GM18507 (cell line): ENCODE measurements at regions not wholly inside any gene's neighbourhood (a gene's known extent, or its start where the extent isn't known, plus 50 kb on each side); places are given as distances from the start of the nearest gene placed in this dataset.
"Not testable (repeated sequence)": the region's sequence is repeated elsewhere in the genome, so short reads cannot be mapped to it uniquely, and the experiment has no call there.

ENCODE experiments used
- DNase-seq: peaks from one replicate; pipeline ENCODE4 v3.0.0; 2011; ENCODE audit warnings: low read depth; ENCODE audit not compliant: insufficient read length; ENCODE audit errors: extremely low spot score
- FAIRE-seq: peaks from 2 replicates; lab custom pipeline; 2011; peaks lifted over from hg19 to GRCh38; lab: Jason Lieb, UNC

- DNase-seq: no peak
- no peak for FAIRE-seq
Measured at GRCh38 chr7:65509368-65510186, 135.9 kb downstream of the ZNF92 start.

DNA sequence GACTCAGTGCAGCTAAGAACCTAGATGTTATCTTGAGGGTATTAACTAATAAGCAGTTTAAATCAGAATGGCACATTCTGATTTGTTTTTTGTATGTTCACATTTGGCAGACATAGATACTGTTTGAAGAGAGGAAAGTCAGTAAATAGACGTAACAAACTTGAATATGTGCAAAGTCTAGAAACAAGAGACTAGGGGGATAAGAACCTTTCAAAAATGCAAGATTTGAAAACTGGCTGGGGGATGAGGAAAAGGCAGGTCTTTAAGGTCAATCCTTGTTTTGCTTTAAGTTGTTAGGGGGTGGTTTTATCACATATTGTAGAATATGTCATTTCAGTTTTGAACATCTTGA is 136.5 kb downstream of the ZNF92 start:
- DNase-seq, FAIRE-seq: not testable (repeated sequence)

DNA sequence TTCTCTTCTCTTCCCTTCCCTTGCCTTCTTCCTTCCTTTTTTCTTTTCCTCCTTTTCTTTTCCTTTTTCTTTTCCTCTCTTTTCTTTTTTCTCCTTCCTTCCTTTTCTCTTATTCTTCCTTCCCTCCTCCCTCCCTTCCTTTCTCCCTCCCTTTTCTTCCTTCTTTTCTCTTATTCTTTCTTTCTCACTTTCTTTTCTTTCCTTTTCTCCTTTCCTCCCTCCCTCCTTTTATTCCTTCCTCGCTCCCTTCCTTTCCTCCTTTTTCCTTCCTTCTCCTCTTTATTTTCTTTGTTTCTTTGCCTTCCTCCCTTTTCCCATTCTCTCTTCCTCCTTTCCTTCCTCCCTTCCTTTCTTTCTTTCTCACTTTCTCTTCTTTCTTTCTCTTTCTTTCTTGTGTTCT is 146.1 kb downstream of the ZNF92 start:
- FAIRE-seq, DNase-seq: not testable (repeated sequence)

- not testable (repeated sequence) for DNase-seq, FAIRE-seq
Measured at GRCh38 chr7:65545465-65546161, 172.0 kb downstream of the ZNF92 start.

DNA sequence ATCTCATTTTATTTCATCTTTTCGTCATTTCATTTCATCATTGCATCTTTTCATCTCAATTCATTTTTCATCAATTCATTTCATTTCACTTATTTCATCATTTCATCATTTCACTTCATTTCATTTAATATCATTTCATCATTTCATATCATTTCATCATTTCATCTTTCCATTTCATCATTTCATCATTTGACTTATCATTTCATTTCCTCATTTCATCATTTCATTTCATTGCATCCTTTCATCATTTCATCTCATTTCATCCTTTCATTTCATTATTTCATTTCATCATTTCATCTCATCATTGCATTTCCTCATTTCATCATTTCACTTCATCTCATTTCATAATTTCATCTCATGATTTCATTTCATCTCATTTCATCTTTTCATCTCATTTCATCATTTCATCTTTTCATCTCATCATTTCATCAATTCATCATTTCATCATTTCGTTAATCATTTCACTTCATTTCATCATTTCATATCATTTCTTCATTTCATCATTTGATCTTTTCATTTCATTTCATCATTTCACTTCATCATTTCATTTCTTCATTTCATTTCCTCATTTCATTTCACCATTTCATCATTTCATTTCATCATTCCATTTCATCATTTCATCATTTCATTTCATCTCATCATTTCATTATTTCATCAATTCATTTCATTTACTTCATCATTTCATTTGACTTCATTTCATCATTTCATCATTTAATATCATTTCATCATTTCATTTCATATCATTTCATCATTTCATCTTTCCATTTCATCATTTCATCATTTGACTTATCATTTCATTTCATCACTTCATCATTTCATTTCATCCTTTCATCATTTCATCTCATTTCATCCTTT is 176.2 kb downstream of the ZNF92 start:
- not testable (repeated sequence) for FAIRE-seq

DNA sequence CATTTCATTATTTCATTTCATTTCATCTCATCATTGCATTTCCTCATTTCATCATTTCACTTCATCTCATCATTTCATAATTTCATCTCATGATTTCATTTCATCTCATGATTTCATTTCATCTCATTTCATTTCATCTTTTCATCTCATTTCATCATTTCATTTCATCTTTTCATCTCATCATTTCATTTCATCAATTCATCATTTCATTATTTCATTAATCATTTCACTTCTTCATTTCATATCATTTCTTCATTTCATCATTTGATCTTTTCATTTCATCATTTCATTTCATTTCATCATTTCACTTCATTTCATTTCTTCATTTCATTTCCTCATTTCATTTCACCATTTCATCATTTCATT is 176.8 kb downstream of the ZNF92 start:
- DNase-seq, FAIRE-seq: not testable (repeated sequence)

More for the DNA sequence above, 176.2 kb downstream of the ZNF92 start:
- not testable (repeated sequence) for DNase-seq

DNA sequence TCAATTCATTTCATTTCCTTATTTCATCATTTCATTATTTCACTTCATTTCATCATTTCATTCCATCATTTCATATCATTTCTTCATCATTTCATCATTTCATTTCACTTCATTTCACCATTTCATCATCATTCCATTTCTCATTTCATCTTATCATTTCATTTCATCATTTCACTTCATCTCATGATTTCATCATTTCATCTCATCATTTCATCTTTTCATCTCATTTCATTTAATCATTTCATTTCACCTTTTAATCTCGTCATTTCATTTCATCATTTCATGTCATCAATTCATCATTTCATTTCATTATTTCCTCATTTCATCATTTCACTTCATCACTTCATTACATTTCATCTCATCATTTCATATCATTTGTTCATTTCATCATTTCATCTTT is 177.4 kb downstream of the ZNF92 start:
- DNase-seq, FAIRE-seq: not testable (repeated sequence)

GRCh38 chr7:65554553-65555476 is 181.2 kb downstream of the ZNF92 start:
- FAIRE-seq, DNase-seq: not testable (repeated sequence)

DNA sequence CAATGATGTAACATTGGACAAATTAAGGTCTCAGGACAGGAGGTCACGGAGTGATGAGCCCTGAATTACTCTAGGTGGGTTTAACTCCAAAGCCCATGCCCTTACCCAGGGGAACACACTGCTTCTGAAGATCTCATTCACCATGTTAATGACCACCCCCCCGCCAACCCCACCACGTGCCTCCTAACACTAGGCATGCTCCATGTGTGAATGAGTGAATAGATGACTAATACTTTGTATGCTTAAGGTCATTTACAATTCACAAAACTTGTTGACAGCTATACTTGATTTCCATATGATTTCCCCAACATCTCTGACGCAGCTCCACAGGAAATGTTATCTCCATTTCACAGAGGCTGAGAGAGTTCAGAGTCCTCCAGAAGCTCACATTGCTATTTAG is 184.9 kb downstream of the ZNF92 start:
- DNase-seq: not testable (repeated sequence)

DNA sequence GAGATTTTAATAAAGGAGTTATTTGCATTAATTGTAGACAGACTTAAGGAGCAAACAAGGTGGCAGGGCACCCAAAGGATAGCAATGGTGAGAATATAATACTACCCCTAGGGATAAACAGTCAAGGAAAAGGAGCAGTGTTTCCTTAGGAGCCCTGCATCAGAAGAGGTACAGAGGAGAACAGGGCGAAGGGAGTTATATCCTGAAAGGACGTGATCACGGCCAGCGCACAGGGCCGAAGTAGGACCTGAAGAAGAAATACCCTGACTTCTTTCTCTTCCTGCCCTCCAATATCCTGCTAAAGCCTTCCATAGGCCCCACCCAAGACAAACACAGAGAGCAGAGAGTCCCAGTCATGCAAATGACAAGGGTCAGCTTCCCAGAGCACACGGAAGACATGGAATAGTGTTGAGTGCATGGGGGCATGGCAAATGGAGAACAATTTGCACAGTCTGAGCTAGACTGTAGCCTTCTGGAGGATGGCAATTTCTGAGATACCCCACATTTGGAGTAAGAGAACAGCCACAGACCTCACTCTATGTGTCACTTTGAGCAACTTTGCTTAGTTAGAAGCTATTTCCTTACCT is 188.2 kb downstream of the ZNF92 start:
- FAIRE-seq, DNase-seq: not testable (repeated sequence)

More for the DNA sequence above, 184.9 kb downstream of the ZNF92 start:
- FAIRE-seq: not testable (repeated sequence)

- not testable (repeated sequence) for FAIRE-seq, DNase-seq
Measured at GRCh38 chr7:65562522-65562921, 188.9 kb downstream of the ZNF92 start.

DNA sequence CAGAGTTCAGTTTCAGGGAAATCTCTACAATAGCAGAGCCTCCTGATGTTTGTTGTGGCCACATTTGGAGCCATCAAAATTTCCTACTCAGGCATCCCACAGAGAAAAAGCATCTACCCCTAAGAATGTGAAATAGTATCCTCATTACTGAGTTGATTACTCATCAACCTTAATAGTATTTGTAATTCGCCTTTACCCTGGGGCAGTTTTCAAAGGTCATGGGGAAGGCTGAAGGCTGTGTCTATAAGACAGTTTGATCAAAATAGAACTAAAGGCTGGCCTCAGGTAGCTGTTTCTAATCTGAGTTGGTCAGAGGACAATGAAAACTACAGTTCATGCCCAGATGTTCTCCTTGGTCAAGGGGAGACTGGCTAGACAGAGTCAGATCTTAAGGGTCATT is 189.7 kb downstream of the ZNF92 start:
- not testable (repeated sequence) for DNase-seq, FAIRE-seq

GRCh38 chr7:65568226-65568625 is 194.6 kb downstream of the ZNF92 start:
- not testable (repeated sequence) for FAIRE-seq, DNase-seq

- FAIRE-seq, DNase-seq: not testable (repeated sequence)
Measured at GRCh38 chr7:65570990-65571389, 197.3 kb downstream of the ZNF92 start.

GRCh38 chr7:65572581-65572980 is 198.9 kb downstream of the ZNF92 start:
- FAIRE-seq: not testable (repeated sequence)

GRCh38 chr7:65576370-65576769 is 202.7 kb downstream of the ZNF92 start:
- FAIRE-seq, DNase-seq: not testable (repeated sequence)

More at GRCh38 chr7:65572581-65572980, 198.9 kb downstream of the ZNF92 start:
- DNase-seq: not testable (repeated sequence)

DNA sequence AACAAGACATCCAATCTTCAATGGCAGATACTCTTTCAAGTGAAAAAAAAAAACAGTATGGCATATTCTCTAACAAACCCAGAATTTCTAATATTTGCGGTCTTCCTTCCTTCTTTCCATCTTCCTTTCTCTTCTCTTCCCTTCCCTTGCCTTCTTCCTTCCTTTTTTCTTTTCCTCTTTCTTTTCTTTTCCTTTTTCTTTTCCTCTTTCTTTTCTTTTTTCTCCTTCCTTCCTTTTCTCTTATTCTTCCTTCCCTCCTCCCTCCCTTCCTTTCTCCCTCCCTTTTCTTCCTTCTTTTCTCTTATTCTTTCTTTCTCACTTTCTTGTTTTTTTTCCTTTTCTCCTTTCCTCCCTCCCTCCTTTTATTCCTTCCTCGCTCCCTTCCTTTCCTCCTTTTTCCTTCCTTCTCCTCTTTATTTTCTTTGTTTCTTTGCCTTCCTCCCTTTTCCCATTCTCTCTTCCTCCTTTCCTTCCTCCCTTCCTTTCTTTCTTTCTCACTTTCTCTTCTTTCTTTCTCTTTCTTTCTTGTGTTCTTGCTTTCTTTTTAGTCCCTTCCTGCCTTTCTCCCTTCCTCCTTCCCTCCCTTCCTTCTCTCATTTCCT is 209.0 kb downstream of the ZNF92 start:
- DNase-seq, FAIRE-seq: not testable (repeated sequence)

DNA sequence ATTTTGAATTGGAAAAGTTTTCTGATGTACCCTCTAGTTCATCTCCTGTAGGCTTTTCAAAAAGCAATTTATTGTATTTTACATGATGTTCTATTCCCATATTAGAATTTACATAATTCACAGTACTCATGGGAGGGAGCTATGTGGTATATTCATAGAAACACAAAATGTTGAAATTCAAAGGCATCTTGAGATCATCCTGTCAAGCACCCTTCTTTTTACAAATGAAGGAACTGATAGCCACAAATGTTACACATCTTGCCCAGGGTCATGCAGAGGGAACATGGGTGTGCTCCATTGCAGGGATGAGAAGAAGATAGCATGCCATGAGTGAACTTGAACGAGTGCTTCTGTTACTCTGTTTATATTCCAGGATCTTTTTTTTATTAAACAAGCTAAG is 228.8 kb downstream of the ZNF92 start:
- not testable (repeated sequence) for DNase-seq, FAIRE-seq
